ENCODE measurements at regions not wholly inside any gene's neighbourhood (a gene's known extent, or its start where the extent isn't known, plus 50 kb on each side); places are given as distances from the start of the nearest gene placed in this dataset.

- Histone ChIP-seq H3K36me3 (replicated peaks in 1 of 2; ENCODE audit: control insufficient read depth in 1 of 2, insufficient read depth in 2 of 2, low read length in 2 of 2) (no peaks in the 10 kb centered on the region), H3K27ac (ENCODE audit: extremely low read length, insufficient read depth, low read length) (no peak overlapping the region), H3K79me2 (ENCODE audit: insufficient read depth, low read length) (no peaks in the 10 kb centered on the region), H3K4me1 (ENCODE audit: insufficient read depth, low read length) (no peaks in the 10 kb centered on the region), H3K4me2 (ENCODE audit: low read depth, low read length) (no peak overlapping the region), H3K9me3 (ENCODE audit: low read length) (no peaks in the 10 kb centered on the region), H4K20me1 (ENCODE audit: insufficient read depth, low read length) (no peaks in the 10 kb centered on the region), H3K4me3 (replicated peaks in 1 of 3; ENCODE audit: insufficient read depth in 1 of 3, low read depth in 2 of 3, low read length in 3 of 3) (no peak overlapping the region), H3K27me3 (ENCODE audit: control insufficient read depth in 1 of 2, insufficient read depth in 2 of 2, low read length in 2 of 2) (no peaks in the 10 kb centered on the region), H3K9ac (ENCODE audit: insufficient read depth, low read depth, low read length) (no peak overlapping the region), H2AFZ (ENCODE audit: low read length) (no peak overlapping the region)
- in situ Hi-C loops (cut with HindIII; ENCODE audit: extremely low pct_ligation_motif_present, low pct_unique_long_range_greater_than_20kb), result no loop called here
- BruUV-seq (replicated peaks), result no TSS peak
- ChIA-PET CTCF (ENCODE audit: low intra/inter-chr PET ratio, low total read pairs) (no interaction called here), POLR2A (no interaction called here)
- TF ChIP-seq ZNF780A (CRISPR knock-in tag; IDR thresholded peaks at IDR 0.05) (no peak), ZNF281 (CRISPR knock-in tag; IDR thresholded peaks at IDR 0.05; ENCODE audit: borderline replicate concordance) (no peak), ZFP62 (CRISPR knock-in tag; IDR thresholded peaks at IDR 0.05) (no peak), NCOA2 (CRISPR knock-in tag; IDR thresholded peaks at IDR 0.05) (no peak), PTBP1 (IDR thresholded peaks at IDR 0.05; ENCODE audit: low read depth, low read length, poor library complexity, severe bottlenecking) (no peak), TBP (CRISPR knock-in tag; IDR thresholded peaks at IDR 0.05) (no peak), MLLT10 (CRISPR knock-in tag; IDR thresholded peaks at IDR 0.05) (no peak)
- TF ChIP-seq, protein P1, sequence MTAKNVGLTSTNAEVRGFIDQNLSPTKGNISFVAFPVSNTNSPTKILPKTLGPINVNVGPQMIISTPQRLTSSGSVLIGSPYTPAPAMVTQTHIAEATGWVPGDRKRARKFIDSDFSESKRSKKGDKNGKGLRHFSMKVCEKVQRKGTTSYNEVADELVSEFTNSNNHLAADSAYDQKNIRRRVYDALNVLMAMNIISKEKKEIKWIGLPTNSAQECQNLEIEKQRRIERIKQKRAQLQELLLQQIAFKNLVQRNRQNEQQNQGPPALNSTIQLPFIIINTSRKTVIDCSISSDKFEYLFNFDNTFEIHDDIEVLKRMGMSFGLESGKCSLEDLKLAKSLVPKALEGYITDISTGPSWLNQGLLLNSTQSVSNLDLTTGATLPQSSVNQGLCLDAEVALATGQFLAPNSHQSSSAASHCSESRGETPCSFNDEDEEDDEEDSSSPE (CRISPR knock-in tag; IDR thresholded peaks at IDR 0.05), result no peak
- DNase-seq (ENCODE audit: low spot score) (no peak), FAIRE-seq (no peak), ATAC-seq (no peak)
- WGBS (ENCODE audit: low lambda C conversion rate), result 7% methylated on average over 1 of the region's 1 CpG
- intact Hi-C loops (cut with micrococcal nuclease; ENCODE audit: unreplicated experiment), result no loop called here
Observed at GRCh38 chr3:99321261-99321660, 317.1 kb upstream of the COL8A1 start.

All from HepG2 (cell line).